ENCODE measurements at regions not wholly inside any gene's neighbourhood (a gene's known extent, or its start where the extent isn't known, plus 50 kb on each side); places are given as distances from the start of the nearest gene placed in this dataset.

- Histone ChIP-seq H3K9me3 (ENCODE audit: control insufficient read depth in 1 of 2, insufficient read depth in 1 of 2, low read depth in 1 of 2, low read length in 2 of 2) (no peaks in the 10 kb centered on the region), H3K9ac (ENCODE audit: low read length) (no peak overlapping the region), H3K27me3 (ENCODE audit: insufficient read depth, low read length) (no peaks in the 10 kb centered on the region), H3K4me3 (replicated peaks in 1 of 2; ENCODE audit: low read depth in 1 of 2, low read length in 2 of 2) (no peak overlapping the region), H2AFZ (ENCODE audit: low read depth, low read length, poor library complexity, severe bottlenecking) (no peak overlapping the region), H3K4me2 (ENCODE audit: low read length) (no peak overlapping the region), H3K9me2 (ENCODE audit: insufficient read depth) (no peaks in the 10 kb centered on the region), H3K36me3 (ENCODE audit: control insufficient read depth in 1 of 2, insufficient read depth in 2 of 2, low read length in 2 of 2) (no peaks in the 10 kb centered on the region), H3K4me1 (ENCODE audit: control insufficient read depth in 1 of 2, insufficient read depth in 2 of 2, low read length in 2 of 2) (no peaks in the 10 kb centered on the region), H3K79me2 (ENCODE audit: insufficient read depth, low read length) (no peaks in the 10 kb centered on the region), H3K27ac (ENCODE audit: low read depth, low read length) (no peak overlapping the region), H4K20me1 (ENCODE audit: insufficient read depth) (no peaks in the 10 kb centered on the region; the same call in 1 of the 2 replicates)
- no TSS peak for BruUV-seq (replicated peaks)
- intact Hi-C loops (cut with micrococcal nuclease), result no loop called here
- DNase-seq (ENCODE audit: low read depth, low spot score), result no peak
- ChIA-PET CTCF (no interaction called here), RAD21 (ENCODE audit: low non-redundant PET in 1 of 2, low total read pairs in 2 of 2, uncharacterized antibody in 2 of 2, unreplicated experiment in 2 of 2) (no interaction called here), POLR2A (no interaction called here)
- ATAC-seq, result no peak
- TF ChIP-seq ELF1 (IDR thresholded peaks at IDR 0.05; ENCODE audit: borderline replicate concordance, low read depth), result no peak
- TF ChIP-seq SRF (IDR thresholded peaks at IDR 0.05; ENCODE audit: low read depth), result no peak
- TF ChIP-seq FOSL1 (IDR thresholded peaks at IDR 0.05; ENCODE audit: low read depth), result no peak
- no peak for TF ChIP-seq EGR1 (IDR thresholded peaks at IDR 0.05; ENCODE audit: low read depth)
- no peak for TF ChIP-seq EZH2phosphoT487 (IDR thresholded peaks at IDR 0.05; ENCODE audit: borderline replicate concordance)
- no peak for TF ChIP-seq JUND (IDR thresholded peaks at IDR 0.05)
- TF ChIP-seq SIN3A (IDR thresholded peaks at IDR 0.05; ENCODE audit: low read depth), result no peak
- TF ChIP-seq TCF7L2 (IDR thresholded peaks at IDR 0.05; ENCODE audit: borderline replicate concordance, extremely low read depth, insufficient read depth, insufficient read length), result no peak
- TF ChIP-seq YY1 (IDR thresholded peaks at IDR 0.05; ENCODE audit: extremely low read depth, insufficient replicate concordance, low read depth, low read length), result no peak
- TF ChIP-seq POLR2AphosphoS5 (IDR thresholded peaks at IDR 0.05; ENCODE audit: low read depth, low read length), result no peak
- TF ChIP-seq ZNF274 (IDR thresholded peaks at IDR 0.05; ENCODE audit: low read depth, low read length), result no peak
- no peak for TF ChIP-seq CBX3 (IDR thresholded peaks at IDR 0.05; ENCODE audit: low read depth)
- no peak for TF ChIP-seq CTCF (IDR thresholded peaks at IDR 0.05 in 2 of 3, conservative IDR thresholded peaks at IDR 0.05 in 1 of 3; ENCODE audit: borderline replicate concordance in 1 of 3, insufficient read depth in 1 of 3, low read depth in 2 of 3, low read length in 2 of 3)
These were observed 2451.8 kb downstream of the PCDH7 start for GRCh38 chr4:33171873-33172525.

All from HCT116 (cell line).